ENCODE measurements at regions not wholly inside any gene's neighbourhood (a gene's known extent, or its start where the extent isn't known, plus 50 kb on each side); places are given as distances from the start of the nearest gene placed in this dataset.

DNA sequence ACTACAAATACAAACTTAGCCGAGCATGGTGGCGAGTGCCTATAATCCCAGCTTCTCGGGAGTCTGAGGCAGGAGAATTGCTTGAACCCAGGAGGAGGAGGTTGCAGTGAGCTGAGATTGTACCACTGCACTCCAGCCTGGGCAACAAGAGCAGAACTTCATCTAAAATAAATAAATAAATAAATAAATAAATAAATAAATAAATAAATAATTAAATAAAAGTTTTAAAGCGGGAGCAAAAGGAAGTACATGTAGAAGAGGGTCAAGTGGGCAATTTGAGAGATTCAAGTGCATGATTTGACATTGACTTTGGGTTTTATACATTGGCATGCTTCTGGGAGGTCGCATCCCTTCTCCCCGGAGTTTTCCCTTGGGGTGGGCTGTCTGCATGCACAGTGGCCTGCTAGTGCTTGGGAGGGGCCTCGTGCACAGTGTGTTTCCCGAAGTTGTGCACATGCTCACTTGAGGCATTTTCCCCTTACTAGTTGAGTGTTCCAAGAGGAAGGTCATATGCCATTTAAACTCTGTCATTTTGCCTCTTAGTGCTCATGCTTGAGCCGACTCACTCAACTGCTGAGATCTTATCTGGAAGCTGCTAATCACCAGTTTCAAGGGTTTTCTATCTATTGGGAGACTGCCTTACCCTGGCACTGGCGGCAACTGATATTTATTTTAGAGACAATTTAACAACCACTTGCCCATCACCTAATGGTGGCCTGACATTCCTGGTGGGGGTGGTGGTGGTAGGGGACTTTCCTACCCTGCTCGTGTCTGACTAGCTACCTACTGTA, 193.2 kb upstream of the MPHOSPH6 start:
- no peaks in the 10 kb centered on the region for H3K9me3 ChIP-seq (replicated peaks)
- TF ChIP-seq, protein P1, sequence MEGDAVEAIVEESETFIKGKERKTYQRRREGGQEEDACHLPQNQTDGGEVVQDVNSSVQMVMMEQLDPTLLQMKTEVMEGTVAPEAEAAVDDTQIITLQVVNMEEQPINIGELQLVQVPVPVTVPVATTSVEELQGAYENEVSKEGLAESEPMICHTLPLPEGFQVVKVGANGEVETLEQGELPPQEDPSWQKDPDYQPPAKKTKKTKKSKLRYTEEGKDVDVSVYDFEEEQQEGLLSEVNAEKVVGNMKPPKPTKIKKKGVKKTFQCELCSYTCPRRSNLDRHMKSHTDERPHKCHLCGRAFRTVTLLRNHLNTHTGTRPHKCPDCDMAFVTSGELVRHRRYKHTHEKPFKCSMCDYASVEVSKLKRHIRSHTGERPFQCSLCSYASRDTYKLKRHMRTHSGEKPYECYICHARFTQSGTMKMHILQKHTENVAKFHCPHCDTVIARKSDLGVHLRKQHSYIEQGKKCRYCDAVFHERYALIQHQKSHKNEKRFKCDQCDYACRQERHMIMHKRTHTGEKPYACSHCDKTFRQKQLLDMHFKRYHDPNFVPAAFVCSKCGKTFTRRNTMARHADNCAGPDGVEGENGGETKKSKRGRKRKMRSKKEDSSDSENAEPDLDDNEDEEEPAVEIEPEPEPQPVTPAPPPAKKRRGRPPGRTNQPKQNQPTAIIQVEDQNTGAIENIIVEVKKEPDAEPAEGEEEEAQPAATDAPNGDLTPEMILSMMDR (IDR thresholded peaks at IDR 0.05; ENCODE audit: borderline replicate concordance) = no peak
- H3K27me3 ChIP-seq (ENCODE audit: low read depth) = peaks cover 7% of the 10 kb centered on the region
- no peak for DNase-seq
- intact Hi-C loops (cut with micrococcal nuclease) = no loop called here
- no peaks in the 10 kb centered on the region for H3K36me3 ChIP-seq
- H3K4me3 ChIP-seq = no peak overlapping the region
- peaks cover 8% of the 10 kb centered on the region for H3K4me1 ChIP-seq
- no peak overlapping the region for H3K27ac ChIP-seq (replicated peaks)

DNA sequence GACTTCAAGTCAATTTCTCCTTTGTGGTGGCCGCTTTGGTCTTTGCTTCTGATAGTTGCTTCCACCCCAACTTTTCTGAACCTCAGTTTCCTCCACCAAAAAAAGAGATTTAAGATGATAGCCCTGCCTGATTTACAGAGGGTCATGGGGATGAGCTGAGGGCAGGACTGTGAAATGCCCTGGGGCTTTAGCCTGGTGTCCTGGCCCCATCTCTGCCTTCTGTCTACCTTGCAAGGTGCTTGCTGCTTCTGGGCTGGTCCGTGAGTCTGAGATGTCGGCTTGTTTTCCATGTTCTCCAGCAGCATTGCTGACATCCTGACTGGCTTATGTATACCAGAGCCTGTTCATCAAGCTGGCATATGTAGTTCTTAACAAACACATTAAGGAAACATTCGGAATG, 191.9 kb upstream of the MPHOSPH6 start:
- Histone ChIP-seq H3K4me1 (peaks cover 8% of the 10 kb centered on the region), H3K4me3 (no peak overlapping the region), H3K27me3 (ENCODE audit: low read depth) (peaks cover 7% of the 10 kb centered on the region), H3K36me3 (no peaks in the 10 kb centered on the region), H3K9me3 (replicated peaks) (no peaks in the 10 kb centered on the region), H3K27ac (replicated peaks) (no peak overlapping the region)
- TF ChIP-seq, protein P1 (IDR thresholded peaks at IDR 0.05; ENCODE audit: borderline replicate concordance) = no peak
- DNase-seq = no peak
- intact Hi-C loops (cut with micrococcal nuclease) = no loop called here

DNA sequence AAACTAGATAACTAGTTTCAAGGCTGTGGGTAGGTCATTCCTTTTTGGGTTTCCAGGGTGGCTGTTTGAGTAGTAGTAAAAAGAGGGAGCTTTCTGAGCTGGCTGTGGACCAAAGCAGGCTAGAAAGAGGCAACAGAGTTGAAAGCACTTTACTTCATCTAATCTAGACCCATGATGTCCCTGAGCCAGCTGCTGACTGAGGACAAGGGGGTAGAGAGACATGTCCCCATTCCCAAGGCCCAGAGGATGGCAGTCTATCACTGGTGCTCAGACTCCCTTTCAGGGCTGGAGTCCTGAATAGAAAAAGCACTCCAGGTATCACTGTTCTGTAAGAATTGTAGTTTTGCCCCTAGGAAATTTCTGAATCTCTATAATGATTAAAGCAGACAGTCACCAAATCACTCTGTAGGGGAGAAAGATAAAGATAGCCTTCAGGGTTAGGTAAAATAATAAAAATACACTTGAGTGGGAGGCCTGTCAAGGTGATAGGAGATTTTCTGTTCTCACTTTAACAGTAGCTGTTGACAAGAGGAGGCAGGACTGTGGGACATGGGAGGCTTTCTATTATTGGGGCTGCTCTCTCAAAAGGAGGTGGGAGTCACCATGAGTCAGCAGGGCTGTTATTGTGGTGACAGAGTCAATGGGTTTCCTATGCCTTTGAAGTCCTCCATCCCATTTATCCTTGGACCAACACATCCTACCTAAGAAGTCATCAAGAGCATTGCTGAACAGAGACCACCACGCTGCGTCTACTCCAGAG, 190.2 kb upstream of the MPHOSPH6 start:
- no peaks in the 10 kb centered on the region for H3K36me3 ChIP-seq
- no peak for DNase-seq
- intact Hi-C loops (cut with micrococcal nuclease) = no loop called here
- peaks cover 8% of the 10 kb centered on the region for H3K4me1 ChIP-seq
- H3K27me3 ChIP-seq (ENCODE audit: low read depth) = peaks cover 7% of the 10 kb centered on the region
- TF ChIP-seq, protein P1 (IDR thresholded peaks at IDR 0.05; ENCODE audit: borderline replicate concordance) = no peak
- H3K4me3 ChIP-seq = no peak overlapping the region
- H3K9me3 ChIP-seq (replicated peaks) = no peaks in the 10 kb centered on the region
- no peak overlapping the region for H3K27ac ChIP-seq (replicated peaks)

DNA sequence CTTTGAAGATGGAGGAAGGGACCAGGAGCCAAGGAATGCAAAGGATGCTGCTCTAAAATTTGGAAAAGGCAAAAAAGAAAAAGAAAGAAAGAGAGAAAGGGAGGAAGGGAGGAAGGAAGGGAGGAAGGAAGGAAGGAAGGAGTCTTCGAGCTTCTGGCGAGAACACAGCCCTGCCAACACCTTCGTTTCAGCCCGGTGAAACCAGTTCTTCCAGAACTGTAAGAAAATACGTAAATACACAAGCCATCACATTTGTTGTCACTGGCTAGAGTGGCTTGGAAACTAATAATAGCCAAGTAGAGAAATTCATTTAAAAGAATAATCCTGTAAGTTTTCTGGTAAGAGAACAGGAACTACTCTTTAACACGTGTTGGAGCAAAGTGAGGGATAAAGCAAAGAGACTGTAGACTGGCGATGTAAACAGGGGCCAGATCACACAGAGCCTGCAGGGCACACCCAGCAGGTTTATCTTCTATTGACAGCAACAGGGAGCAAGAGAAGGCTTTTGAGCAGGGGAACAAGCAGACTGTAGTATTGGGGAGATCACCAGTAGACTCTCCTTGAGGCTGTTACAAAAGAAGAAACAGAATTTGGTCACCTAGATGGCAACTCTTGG, 188.7 kb upstream of the MPHOSPH6 start:
- Histone ChIP-seq H3K27ac (replicated peaks) (no peak overlapping the region), H3K27me3 (ENCODE audit: low read depth) (peaks cover 7% of the 10 kb centered on the region), H3K36me3 (no peaks in the 10 kb centered on the region), H3K4me1 (peaks cover 8% of the 10 kb centered on the region), H3K9me3 (replicated peaks) (no peaks in the 10 kb centered on the region), H3K4me3 (no peak overlapping the region)
- TF ChIP-seq, protein P1 (IDR thresholded peaks at IDR 0.05; ENCODE audit: borderline replicate concordance) = no peak
- intact Hi-C loops (cut with micrococcal nuclease) = no loop called here
- DNase-seq = no peak

DNA sequence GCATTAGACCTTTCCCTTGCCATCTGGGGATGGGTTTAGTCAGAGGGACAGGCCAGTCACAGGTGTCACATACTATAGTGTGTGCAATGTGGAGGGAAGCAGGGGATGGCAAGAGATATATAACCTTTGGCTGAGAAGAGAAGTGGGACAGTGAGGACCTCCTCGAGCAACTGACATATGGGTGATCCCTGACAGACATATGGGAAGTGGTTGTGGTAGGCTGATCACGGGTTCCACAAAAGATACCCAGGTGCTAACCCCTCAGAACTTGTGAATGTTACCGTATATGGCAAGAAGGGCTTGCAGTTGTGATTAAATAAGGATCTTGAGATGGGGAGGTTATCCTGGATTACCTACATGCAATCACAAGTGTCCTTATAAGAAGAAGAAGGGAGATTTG, 188.1 kb upstream of the MPHOSPH6 start:
- H3K27me3 ChIP-seq (ENCODE audit: low read depth) = peaks cover 7% of the 10 kb centered on the region
- H3K36me3 ChIP-seq = no peaks in the 10 kb centered on the region
- H3K9me3 ChIP-seq (replicated peaks) = no peaks in the 10 kb centered on the region
- TF ChIP-seq, protein P1 (IDR thresholded peaks at IDR 0.05; ENCODE audit: borderline replicate concordance) = no peak
- H3K27ac ChIP-seq (replicated peaks) = no peak overlapping the region
- no peak overlapping the region for H3K4me3 ChIP-seq
- no peak for DNase-seq
- peaks cover 8% of the 10 kb centered on the region for H3K4me1 ChIP-seq
- intact Hi-C loops (cut with micrococcal nuclease) = no loop called here

Measured in left ventricle myocardium inferior (tissue), 1 donor.